ENCODE measurements at regions not wholly inside any gene's neighbourhood (a gene's known extent, or its start where the extent isn't known, plus 50 kb on each side); places are given as distances from the start of the nearest gene placed in this dataset.

DNA sequence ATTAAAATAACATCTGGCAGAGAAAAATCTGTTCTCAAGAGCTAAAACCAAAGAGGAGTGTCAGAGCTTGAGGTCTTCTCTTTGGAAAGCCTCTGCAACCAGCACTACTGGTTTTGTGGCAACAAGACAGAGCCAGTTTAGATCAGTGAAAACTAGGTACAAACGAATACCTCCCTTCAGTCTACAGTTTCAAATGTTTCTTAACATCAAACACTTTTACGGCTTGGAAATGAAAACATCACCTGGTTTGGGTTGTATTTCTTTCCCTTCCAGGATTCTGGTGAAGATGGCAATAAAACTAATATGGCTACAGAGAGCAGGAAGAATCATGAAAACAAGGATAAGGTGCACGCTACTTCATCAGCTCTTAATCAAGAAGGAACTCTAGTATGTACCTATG lies 339.4 kb upstream of the ESRRG start (continued):
- TF ChIP-seq, protein P1, sequence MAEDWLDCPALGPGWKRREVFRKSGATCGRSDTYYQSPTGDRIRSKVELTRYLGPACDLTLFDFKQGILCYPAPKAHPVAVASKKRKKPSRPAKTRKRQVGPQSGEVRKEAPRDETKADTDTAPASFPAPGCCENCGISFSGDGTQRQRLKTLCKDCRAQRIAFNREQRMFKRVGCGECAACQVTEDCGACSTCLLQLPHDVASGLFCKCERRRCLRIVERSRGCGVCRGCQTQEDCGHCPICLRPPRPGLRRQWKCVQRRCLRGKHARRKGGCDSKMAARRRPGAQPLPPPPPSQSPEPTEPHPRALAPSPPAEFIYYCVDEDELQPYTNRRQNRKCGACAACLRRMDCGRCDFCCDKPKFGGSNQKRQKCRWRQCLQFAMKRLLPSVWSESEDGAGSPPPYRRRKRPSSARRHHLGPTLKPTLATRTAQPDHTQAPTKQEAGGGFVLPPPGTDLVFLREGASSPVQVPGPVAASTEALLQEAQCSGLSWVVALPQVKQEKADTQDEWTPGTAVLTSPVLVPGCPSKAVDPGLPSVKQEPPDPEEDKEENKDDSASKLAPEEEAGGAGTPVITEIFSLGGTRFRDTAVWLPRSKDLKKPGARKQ (CRISPR knock-in tag; IDR thresholded peaks at IDR 0.05): no peak

DNA sequence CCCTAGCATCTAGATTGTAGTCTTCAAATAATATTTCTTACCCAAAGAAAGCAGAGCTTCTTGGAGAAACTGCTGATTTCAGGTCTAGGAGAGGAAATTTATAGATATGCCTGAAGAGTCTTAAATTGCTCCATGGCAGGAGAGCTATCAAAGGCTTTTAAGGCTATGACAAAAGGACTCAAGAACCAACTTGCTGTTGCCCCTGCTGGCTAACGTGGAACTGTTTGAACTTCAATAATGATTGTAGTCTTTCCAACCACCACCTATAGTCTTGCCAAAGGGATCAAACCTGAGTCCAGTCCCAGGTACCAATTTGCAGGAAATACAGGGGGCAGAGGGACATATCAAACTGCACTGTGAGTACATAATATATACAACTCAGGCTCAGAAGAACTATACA lies 336.2 kb upstream of the ESRRG start:
- no peak overlapping the region for H3K27ac ChIP-seq (ENCODE audit: extremely low read depth, low read depth, low read length)
- H3K4me3 ChIP-seq: no peak overlapping the region
- H4K20me1 ChIP-seq (replicated peaks; ENCODE audit: control insufficient read depth, insufficient read depth, low read length): no peaks in the 10 kb centered on the region
- H3K9me1 ChIP-seq (ENCODE audit: control insufficient read depth, insufficient read depth, low read length): no peaks in the 10 kb centered on the region
- no peaks in the 10 kb centered on the region for H3K4me1 ChIP-seq (replicated peaks in 1 of 2; ENCODE audit: control insufficient read depth in 2 of 2, insufficient read depth in 2 of 2, low read length in 2 of 2)
- no peak overlapping the region for H2AFZ ChIP-seq (ENCODE audit: low read depth, low read length)
- CTCF ChIA-PET (ENCODE audit: low intra/inter-chr PET ratio): no interaction called here
- no peak for TF ChIP-seq NELFE (IDR thresholded peaks at IDR 0.05; ENCODE audit: insufficient read depth, insufficient read length)
- TF ChIP-seq, protein P2, sequence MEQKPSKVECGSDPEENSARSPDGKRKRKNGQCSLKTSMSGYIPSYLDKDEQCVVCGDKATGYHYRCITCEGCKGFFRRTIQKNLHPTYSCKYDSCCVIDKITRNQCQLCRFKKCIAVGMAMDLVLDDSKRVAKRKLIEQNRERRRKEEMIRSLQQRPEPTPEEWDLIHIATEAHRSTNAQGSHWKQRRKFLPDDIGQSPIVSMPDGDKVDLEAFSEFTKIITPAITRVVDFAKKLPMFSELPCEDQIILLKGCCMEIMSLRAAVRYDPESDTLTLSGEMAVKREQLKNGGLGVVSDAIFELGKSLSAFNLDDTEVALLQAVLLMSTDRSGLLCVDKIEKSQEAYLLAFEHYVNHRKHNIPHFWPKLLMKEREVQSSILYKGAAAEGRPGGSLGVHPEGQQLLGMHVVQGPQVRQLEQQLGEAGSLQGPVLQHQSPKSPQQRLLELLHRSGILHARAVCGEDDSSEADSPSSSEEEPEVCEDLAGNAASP (IDR thresholded peaks at IDR 0.05): no peak
- TF ChIP-seq, protein P3, sequence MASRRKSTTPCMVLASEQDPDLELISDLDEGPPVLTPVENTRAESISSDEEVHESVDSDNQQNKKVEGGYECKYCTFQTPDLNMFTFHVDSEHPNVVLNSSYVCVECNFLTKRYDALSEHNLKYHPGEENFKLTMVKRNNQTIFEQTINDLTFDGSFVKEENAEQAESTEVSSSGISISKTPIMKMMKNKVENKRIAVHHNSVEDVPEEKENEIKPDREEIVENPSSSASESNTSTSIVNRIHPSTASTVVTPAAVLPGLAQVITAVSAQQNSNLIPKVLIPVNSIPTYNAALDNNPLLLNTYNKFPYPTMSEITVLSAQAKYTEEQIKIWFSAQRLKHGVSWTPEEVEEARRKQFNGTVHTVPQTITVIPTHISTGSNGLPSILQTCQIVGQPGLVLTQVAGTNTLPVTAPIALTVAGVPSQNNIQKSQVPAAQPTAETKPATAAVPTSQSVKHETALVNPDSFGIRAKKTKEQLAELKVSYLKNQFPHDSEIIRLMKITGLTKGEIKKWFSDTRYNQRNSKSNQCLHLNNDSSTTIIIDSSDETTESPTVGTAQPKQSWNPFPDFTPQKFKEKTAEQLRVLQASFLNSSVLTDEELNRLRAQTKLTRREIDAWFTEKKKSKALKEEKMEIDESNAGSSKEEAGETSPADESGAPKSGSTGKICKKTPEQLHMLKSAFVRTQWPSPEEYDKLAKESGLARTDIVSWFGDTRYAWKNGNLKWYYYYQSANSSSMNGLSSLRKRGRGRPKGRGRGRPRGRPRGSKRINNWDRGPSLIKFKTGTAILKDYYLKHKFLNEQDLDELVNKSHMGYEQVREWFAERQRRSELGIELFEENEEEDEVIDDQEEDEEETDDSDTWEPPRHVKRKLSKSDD (conservative IDR thresholded peaks at IDR 0.05; ENCODE audit: low read length): no peak
- TF ChIP-seq CEBPG (CRISPR knock-in tag; IDR thresholded peaks at IDR 0.05): no peak
- TF ChIP-seq CEBPG (tag; conservative IDR thresholded peaks at IDR 0.05 in 1 of 2, IDR thresholded peaks at IDR 0.05 in 1 of 2): no peak
- no peak for TF ChIP-seq CCNT2 (IDR thresholded peaks at IDR 0.05; ENCODE audit: borderline replicate concordance, extremely low read depth, insufficient read length, low read depth, low read length)
- TF ChIP-seq ZNF354B (CRISPR knock-in tag; IDR thresholded peaks at IDR 0.05): no peak
- TF ChIP-seq NUFIP1 (IDR thresholded peaks at IDR 0.05; ENCODE audit: partially characterized antibody): no peak
- no peak for TF ChIP-seq EWSR1 (IDR thresholded peaks at IDR 0.05; ENCODE audit: borderline replicate concordance, low read depth, partially characterized antibody)
- TF ChIP-seq HOXB6 (CRISPR knock-in tag; IDR thresholded peaks at IDR 0.05; ENCODE audit: borderline replicate concordance): no peak
- TF ChIP-seq MAFF (IDR thresholded peaks at IDR 0.05; ENCODE audit: low read length): no peak
- TF ChIP-seq, protein P4, sequence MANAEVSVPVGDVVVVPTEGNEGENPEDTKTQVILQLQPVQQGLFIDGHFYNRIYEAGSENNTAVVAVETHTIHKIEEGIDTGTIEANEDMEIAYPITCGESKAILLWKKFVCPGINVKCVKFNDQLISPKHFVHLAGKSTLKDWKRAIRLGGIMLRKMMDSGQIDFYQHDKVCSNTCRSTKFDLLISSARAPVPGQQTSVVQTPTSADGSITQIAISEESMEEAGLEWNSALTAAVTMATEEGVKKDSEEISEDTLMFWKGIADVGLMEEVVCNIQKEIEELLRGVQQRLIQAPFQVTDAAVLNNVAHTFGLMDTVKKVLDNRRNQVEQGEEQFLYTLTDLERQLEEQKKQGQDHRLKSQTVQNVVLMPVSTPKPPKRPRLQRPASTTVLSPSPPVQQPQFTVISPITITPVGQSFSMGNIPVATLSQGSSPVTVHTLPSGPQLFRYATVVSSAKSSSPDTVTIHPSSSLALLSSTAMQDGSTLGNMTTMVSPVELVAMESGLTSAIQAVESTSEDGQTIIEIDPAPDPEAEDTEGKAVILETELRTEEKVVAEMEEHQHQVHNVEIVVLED (CRISPR knock-in tag; IDR thresholded peaks at IDR 0.05): no peak
- WGBS (ENCODE audit: insufficient coverage, low coverage, missing lambda C conversion rate): 6% methylated on average over 1 of the region's 1 CpG
- H3K9ac ChIP-seq (ENCODE audit: insufficient read depth in 1 of 2, low read depth in 2 of 2, low read length in 2 of 2): no peak overlapping the region
- 0 out of 2 replicates have a peak, but pooled peaks cover 3% of the 10 kb centered on the region for H3K9me3 ChIP-seq (replicated peaks; ENCODE audit: control insufficient read depth, insufficient read depth, low read depth, low read length)
- ATAC-seq: no peak
- no TSS peak for BruUV-seq (replicated peaks)
- DNase-seq (ENCODE audit: extremely low read depth in 1 of 4, low spot score in 3 of 4): no peak
- H3K27me3 ChIP-seq (ENCODE audit: control insufficient read depth in 2 of 2, insufficient read depth in 2 of 2, low read length in 2 of 2): no peaks in the 10 kb centered on the region
- H3K36me3 ChIP-seq (ENCODE audit: control insufficient read depth, insufficient read depth, low read length): no peaks in the 10 kb centered on the region
- POLR2A ChIA-PET: no interaction called here
- in situ Hi-C loops (cut with MboI) (no loop called here), intact Hi-C loops (cut with micrococcal nuclease) (no loop called here)
- H3K4me2 ChIP-seq (ENCODE audit: insufficient read depth, low read length): no peak overlapping the region
- no peak for FAIRE-seq
- no peaks in the 10 kb centered on the region for H3K79me2 ChIP-seq (ENCODE audit: control insufficient read depth, insufficient read depth, low read length)
